ENCODE measurements at regions not wholly inside any gene's neighbourhood (a gene's known extent, or its start where the extent isn't known, plus 50 kb on each side); places are given as distances from the start of the nearest gene placed in this dataset.

GRCh38 chr14:22086131-22086530 is 412.5 kb upstream of the OR4E1 start:
- TF ChIP-seq CTCF (IDR thresholded peaks at IDR 0.05) (no peak), POLR2A (IDR thresholded peaks at IDR 0.05) (no peak)
